ENCODE measurements at regions not wholly inside any gene's neighbourhood (a gene's known extent, or its start where the extent isn't known, plus 50 kb on each side); places are given as distances from the start of the nearest gene placed in this dataset.
A peak's percentile ranks its signal among the peaks of the same experiment; 100 is the strongest.

DNA sequence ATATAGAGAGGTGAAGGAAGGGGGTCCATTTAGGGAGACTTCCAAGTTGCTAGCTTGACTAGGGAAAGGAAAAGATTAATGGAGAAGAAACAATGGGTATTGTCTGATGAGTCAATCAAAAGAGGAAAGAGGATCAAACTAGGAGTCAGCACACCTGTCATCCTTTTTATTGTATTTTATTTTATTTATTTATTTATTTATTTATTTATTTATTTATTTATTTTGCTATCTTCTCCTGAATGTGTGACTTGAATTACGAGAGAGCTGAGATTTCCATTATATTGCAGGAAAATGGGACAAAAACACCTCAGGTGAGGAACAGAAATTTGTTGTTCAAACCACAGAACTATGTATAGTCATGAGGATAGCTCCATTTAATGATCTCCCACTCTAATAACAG is 58.9 kb downstream of the NUDT11 start:
- DNase-seq (ENCODE audit: low read depth in 2 of 2) = no peak

DNA sequence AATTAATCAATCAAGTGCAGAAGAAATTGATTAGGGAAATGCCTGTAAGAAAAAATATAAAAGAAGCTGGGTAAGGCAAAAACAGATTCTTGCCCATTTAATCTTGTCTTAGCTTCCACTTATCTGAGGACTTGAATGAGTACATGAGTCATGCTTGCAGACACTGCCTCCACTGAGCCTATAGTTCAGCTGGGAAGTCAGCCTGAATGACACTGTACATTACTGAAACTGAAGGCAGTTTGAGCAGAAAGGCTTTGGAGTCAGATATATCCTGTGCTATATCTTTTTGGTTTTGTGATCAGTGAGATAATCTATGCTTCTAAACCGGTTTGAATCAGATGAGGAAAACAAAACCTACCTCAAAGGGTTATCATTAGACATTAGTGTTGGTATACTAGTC is 61.3 kb downstream of the NUDT11 start:
- DNase-seq (ENCODE audit: low read depth in 2 of 2) = no peak

DNA sequence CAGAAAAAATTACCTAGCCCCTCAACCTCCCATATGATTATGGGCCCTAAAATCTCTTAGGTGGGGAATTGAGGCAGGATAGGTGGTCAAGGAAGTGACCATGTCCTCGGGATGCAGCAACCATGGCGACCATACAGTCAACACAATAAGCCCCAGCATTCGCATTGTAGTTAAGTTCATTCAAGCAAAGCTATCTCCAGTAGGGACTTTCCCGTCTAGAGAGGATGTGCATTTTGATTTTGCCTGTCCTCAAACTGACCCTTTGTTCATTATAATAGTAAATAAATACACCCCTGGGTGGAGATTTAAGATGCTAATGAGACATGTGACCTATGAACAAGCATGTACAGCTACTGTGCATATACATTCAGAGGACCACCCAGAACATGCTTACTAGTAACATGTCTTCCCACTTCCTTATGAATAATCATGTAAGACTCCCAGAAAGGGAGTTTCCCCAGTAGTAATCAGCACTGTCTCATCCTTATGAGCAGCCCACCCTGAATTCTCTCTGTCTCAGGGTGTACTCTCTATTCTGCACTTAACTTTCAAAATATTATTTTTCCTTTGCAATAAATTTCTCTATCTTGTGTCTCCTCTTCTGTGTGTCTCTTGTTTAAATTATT is 74.3 kb downstream of the NUDT11 start:
- DNase-seq (ENCODE audit: low read depth in 2 of 2) = no peak

DNA sequence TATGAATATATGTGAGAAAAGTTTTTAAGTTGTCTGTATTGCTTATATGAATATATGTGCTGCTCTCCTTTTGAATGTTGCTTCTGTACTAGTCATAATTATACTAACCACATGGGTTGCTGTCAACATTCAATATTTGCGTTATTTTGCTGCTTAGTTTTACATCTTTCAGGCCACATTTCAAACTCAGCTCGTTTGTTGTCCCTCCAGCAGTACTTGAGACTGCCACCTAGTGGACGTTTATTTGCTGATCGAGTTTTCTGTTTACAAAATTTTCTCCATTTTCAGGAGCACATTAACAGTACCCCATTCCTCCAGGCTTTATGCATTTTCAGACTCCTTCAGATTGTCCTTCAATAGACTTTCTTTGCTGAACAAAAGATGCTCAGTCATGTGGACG is 75.8 kb downstream of the NUDT11 start:
- peak in 1 of 2 donors; percentile 5 for DNase-seq (ENCODE audit: low read depth in 2 of 2)

DNA sequence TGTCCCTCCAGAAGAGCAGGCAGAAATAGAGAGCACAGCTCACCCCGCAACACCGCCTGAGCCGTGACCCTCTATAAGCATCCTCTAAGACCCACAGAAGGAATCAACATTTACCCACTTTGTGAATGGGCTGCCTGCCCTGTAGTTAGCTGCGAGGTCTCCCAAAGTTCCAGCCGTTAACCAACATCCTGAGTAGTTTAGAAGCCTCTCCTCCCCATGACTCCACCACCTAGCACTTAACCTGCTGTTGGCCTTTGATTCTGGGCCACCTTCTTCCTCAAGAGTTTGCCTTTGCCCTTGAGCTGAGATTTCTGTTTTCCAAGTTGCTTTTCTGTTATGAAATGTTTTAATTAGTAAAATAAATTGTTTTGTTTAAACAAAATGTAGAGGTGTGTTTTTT is 75.8 kb downstream of the NUDT10 start:
- DNase-seq (ENCODE audit: low read depth in 2 of 2) = no peak

DNA sequence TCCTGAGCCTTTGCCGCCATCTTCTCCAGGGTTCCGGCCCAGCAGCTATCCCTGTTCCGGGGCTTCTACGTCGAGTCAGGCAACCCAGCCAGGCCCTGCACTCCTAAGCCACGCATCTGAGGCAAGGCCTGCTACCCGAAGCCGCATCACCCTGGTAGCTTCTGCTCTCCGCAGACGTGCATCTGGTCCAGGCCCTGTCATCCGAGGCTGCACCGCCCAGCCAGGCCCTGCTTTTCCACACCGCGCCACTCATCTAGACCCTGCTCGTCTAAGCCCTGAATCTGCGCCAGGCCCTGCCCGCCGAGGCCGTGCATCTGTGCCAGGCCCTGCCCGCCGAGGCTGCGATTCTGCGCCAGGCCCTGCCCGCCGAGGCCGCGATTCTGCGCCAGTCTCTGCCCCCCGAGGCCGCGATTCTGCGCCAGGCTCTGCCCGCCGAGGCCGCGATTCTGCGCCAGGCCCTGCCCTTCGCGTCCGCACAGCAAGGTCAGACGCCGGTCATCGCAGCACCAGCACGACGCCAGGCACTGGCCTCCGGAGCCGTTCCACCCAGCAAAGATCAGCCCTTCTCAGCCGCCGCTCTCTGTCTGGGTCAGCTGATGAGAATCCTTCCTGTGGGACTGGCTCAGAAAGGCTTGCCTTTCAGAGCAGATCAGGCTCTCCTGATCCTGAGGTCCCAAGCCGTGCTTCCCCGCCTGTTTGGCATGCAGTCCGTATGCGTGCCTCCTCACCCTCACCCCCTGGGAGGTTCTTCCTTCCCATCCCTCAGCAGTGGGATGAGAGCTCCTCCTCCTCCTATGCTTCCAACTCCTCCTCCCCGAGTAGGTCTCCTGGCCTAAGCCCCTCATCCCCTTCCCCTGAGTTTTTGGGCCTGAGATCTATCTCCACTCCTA is 75.1 kb downstream of the NUDT10 start:
- no peak for DNase-seq (ENCODE audit: low read depth in 2 of 2)

GRCh38 chrX:51406688-51407519 is 74.3 kb downstream of the NUDT10 start:
- no peak for DNase-seq (ENCODE audit: low read depth in 2 of 2)

DNA sequence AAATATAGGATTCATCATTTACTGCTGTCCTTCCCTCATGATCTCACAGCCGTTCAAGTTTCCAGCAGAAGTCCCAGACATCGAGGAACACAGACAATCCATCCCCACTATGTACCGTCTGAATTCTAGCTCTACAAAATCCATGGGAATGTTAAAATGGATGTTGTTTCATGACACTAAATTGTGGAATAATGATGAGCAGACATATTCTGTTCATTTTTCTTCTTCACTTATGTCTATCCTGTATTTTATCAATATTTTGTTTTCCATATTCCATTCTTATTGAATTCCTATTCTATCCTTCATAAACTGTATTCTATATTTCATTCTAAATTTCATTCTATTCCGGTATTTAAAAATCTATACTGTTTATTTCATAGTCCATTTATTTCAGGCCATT is 71.8 kb downstream of the NUDT10 start:
- DNase-seq (ENCODE audit: low read depth in 2 of 2) = no peak

DNA sequence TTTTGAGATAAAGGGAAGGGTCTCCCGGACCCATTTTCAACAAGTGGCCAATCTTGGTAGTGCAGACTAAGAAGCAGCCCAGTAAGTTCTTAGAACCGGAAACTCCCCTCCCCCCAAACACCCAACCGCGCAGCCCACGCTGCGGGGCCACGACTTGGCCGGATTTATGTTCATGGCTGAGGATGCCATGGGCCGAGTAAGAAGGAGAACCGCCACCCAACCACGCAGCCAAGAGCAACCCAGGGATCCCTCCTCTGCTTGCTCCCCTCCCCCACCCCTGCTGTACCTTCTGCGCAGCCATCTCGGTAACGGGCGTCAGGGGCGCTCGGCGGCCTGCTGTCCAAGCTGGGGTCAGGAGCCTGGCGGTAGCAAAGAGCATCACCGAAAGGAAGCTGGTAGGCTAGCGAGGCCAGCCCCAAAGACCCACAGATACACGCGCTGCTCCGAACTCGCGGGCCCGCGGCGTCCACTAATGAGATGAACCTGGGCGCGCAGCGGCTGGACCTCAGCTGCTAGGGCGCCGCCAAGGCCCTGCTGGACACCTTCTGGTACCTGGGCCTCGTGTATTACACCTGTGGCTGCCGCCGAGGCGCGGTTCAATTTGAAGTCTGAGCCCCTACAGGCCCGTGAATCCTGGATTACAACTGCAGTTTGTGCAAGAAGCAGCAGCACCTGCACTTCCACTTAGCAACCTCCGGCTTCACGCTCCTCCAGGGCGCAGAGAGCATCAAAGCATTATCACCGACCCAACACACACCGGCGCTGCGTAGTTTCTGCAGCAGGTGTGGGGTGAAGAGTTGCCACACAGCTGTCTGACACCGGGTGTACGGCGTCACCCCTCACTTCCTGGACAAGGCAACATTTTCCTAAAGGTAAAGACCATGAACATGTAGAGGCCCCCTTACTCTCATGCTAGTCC is 63.4 kb downstream of the NUDT10 start:
- DNase-seq (ENCODE audit: low read depth in 2 of 2) = peak in 1 of 2 donors; percentile 5

GRCh38 chrX:51395480-51395809 is 62.8 kb downstream of the NUDT10 start:
- DNase-seq (ENCODE audit: low read depth in 2 of 2) = no peak
